ENCODE measurements at regions not wholly inside any gene's neighbourhood (a gene's known extent, or its start where the extent isn't known, plus 50 kb on each side); places are given as distances from the start of the nearest gene placed in this dataset.
"Not testable (repeated sequence)": the region's sequence is repeated elsewhere in the genome, so short reads cannot be mapped to it uniquely, and the experiment has no call there.

DNA sequence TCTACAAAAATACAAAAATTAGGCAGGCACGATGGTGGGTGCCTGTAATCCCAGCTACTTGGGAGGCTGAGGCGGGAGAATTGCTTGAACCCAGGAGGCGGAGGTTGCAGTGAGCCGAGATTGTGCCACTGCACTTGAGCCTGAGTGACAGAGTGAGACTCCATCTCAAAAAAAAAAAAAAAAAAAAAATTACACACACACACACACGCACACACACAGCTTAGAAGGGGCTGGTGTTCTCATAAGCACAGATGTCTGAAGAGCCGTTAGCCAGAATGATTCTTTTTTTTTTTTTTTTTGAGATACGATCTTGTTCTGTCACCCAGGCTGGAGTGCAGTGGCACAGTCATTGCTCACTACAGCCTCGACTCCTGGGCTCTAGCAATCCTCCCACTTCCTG lies 119.3 kb upstream of the ALDH3B2 start:
- not testable (repeated sequence) for TF ChIP-seq FOXM1 (IDR thresholded peaks at IDR 0.05; ENCODE audit: borderline replicate concordance); L3MBTL2 (conservative IDR thresholded peaks at IDR 0.05); TARDBP (IDR thresholded peaks at IDR 0.05); ELF4 (IDR thresholded peaks at IDR 0.05); SUZ12 (IDR thresholded peaks at IDR 0.05); LEF1 (IDR thresholded peaks at IDR 0.05; ENCODE audit: borderline replicate concordance); ARNT (IDR thresholded peaks at IDR 0.05); FOXK2 (IDR thresholded peaks at IDR 0.05); FOXA1 (IDR thresholded peaks at IDR 0.05); CTBP1 (IDR thresholded peaks at IDR 0.05; ENCODE audit: borderline replicate concordance)

Data from HEK293T (cell line).